Brain pericyte (primary cell): ENCODE measurements at regions not wholly inside any gene's neighbourhood (a gene's known extent, or its start where the extent isn't known, plus 50 kb on each side); places are given as distances from the start of the nearest gene placed in this dataset.

ENCODE experiments used
- DNase-seq: peaks from one replicate; pipeline ENCODE4 v3.0.0-alpha.2; 2012; ENCODE audit warnings: low read depth, low spot score

DNA sequence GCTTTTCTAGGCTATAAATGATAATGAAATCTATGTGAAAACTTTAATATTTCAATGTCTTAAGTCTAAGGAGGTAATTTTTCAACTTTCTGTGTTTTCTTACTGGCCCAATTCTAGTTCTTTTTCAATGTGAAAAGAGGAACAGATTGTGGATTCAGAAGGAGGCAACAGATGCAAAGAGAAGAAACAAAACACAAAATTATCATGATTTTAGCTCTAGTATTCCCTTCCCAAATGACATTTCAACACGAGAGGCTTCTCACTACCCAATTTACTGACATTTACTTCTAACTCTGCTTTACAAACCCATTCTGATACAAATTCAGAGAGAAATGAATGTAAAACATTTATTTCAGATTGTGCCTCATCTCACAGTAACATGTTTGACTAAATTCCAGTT is 169.4 kb downstream of the WT1 start:
- DNase-seq: no peak

DNA sequence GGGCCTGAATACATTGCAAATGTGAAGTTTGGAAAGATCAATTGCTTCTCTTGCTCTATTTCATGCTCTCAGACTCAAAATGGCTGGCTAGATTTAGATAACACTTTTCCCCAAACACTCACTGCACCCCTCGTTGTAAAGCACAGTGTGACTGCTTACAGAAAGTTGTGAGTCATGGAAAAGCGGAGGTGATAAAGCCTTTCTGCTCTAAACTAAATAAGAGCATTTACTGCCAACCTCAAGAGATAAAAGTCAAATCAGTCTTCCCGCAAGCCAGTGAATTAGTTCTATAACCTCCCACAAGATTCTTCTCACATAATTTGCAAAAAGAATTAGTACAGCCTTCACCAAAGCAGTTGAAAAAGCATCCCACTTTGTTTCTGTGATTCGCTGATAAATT is 168.7 kb downstream of the WT1 start:
- DNase-seq: no peak

DNA sequence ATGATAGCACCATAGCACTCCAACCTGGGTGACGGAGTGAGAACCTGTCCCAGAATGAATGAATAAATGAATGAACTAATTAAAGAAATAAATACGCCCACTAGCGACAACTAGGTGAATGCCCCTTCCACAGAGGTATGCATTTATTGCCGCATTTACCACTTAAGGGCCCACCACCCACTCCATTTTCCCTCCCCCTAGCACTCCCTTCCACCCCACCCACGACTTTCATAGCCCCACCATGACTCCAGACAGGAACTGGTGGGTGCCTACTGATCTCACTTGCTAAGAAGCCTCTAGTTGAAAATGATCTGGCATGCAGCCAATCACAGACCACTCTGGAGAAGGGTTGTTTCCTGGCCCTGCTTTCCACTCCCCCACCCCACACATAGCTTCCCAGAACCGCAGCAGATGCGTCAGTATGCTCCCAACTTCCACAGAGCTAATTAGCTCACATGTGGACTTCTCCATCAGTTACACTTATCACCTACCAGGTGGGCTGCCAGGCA is 167.6 kb downstream of the WT1 start:
- DNase-seq: no peak

DNA sequence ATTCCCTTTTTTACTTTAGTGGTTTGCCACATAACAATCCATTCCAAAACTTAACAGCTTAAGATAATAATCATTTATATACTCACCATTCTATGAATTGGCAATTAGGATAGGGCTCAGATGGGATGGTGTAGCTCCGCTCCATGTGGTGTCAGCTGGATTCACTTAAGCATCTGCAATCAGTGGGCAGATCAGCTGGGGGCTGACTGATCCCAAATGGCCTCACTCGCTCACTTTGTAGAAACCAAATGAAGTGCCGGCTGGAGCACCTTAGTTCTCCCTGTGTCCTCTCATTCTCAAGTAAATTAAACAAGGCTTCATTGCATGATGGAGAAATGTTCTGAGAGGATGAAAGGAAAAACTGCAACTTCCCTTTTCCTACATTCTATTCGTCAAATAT is 161.4 kb downstream of the WT1 start:
- DNase-seq: no peak

DNA sequence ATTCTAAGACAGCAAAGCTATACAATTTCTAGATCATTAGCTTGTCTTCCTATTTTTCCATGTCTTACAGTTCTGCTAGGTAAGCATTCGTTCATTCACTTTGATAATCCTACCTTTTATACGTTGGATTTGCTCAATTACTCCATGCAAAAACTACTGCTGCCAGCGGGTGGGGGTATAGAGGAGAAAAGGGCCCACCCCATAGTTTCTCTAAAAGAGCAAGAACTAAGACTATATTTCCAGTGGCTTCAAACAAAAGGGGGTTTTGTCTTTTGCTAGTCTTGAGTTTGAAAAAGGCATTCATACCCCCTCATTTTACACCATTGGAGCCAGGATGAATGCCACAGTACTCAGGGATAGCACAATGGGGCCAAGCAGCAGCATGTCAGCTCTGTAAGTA is 155.7 kb downstream of the WT1 start:
- no peak for DNase-seq

DNA sequence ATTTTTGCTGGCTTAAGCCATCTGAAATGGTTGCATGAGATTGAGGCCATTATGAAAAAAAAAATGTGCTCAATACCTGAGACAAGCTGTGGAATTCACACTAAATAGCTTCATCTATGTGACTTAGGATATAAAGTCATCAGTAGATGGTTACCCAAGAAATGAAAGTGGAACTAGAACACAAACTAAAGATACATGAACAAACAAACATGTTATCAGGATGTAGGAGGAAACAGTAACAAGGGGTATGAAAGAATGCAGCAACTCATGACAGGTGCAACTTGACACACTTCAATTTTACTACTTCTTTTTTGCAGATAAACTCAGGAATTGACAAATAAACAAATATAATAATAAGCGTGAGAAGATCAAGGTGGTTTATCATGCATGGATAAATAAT is 155.0 kb downstream of the WT1 start:
- DNase-seq: no peak

DNA sequence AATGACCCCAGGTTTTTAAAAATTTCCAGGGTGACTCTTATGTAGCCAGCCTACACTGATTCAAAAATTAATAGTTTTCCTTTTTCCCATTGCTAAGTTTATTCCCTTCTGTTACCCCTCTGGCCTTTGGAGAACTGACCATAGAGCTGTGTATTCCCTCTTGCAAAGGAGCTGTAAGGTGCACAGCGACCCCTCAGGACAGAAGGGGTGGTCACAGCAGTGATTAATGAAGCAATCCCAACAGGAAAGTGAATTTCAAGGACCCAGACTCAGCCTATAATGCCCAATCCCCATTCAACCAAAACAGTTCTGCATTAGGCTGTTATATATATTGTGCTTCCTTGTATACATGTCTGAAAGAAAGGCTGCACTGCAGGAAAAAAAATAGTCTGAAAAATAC is 147.1 kb downstream of the WT1 start:
- no peak for DNase-seq

DNA sequence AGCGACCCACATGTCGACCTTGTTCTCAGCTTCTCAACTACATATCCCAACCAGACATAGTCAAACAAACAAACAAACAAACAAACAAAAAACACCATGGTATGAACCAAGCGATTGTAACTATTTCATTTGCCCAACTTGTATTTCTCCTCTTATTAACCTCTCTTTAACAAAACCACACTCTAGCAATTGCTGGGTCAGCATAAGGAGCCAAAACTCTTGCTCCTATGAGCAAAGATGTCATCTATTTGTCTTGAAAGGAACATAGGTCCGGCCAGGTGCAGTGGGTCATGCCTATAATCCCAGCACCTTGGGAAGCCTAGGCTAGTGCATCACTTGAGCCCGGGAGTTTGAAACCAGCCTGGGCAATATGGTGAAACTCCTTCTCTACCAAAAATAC is 145.6 kb downstream of the WT1 start:
- no peak for DNase-seq

DNA sequence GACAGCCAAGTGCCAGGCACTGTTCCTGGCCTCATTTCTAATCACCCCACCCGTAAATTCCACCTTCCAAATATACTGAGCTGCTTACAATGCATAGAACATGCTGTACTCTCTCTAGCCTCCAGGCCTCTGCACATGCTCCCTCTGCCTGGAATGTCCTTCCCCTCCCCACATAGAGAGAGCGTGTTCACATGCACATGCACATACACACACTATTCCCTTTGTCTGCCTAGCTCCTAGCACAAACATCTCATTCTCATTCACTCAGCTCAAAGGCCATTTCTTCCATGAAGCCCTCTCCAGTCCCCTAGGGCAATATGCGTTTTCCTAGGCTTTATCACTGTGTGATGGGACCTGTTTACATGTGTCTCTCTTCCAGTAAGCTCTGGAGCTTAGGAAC is 144.6 kb downstream of the WT1 start:
- DNase-seq: no peak

DNA sequence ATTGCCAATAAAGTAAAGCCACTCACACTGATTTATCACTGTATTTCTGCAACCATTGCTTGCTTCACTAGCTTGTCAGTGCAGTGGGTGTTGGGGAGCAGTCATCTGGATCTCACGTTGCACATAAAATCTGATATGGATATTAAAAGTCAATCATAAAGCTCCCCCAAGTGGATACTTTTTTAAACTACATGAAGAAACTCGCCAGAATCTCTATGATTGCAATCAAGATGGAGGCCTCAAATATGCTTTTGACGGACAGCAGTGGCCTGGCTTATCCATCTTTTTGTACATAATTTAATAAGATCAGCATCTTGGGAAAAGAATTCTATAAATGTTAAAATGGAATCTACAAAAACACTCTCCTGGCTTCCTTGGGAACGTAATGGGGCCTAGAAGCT is 137.7 kb downstream of the WT1 start:
- DNase-seq: no peak

DNA sequence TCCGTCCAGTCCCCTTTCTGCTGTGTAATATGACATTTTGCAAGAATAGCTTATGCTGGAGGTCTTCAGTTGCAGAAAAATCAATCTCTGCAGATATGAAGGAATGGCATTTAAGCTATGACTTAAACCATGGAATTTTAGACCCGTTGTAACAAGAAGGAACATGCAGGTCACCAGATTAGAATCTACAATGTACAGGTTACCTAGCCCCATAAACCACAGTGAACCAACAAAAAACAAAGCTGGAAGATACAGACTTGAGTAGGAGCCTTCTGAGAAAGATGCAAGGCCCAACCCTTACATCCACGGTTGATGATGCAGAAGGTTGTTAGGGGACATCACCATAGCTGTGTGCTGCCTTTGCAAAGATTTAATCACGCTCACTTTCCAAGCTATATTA is 132.5 kb downstream of the WT1 start:
- no peak for DNase-seq

DNA sequence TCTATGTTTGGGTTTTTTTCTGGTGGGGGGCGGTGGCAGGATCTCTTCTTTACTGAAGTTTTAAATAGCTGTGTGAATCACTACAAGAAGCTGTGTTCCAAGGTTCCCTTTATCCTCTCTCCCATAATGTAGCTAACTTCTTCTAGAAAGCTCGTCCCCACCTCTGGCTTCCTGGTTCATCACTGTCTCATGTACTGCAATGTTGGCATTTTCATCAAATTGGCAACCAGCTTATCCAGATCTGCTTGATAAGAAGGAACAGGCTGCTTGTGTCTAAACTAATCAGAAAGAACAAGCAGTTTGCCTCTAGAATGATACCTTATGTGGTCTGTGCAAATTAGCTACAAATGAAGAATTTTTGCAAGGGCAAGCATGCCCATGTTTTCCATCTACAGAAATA is 130.8 kb downstream of the WT1 start:
- DNase-seq: no peak

DNA sequence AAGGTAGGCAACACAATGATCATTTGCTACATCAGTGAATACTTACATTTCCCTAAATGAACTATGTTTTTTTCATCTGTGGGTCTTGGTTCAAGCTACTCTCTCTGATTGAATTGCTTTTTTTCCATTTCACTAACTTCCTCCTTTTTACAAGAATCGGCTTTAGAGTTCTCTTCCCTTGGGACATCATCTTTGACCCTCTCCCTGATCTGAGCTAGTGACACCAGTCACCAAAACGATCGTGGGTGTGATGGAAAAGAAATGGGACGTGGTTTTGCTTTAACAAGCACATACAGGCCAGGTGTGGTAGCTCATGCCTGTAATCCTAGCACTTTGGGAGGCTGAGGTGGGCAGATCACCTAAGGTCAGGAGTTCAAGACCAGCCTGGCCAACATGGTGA is 129.9 kb downstream of the WT1 start:
- DNase-seq: no peak

DNA sequence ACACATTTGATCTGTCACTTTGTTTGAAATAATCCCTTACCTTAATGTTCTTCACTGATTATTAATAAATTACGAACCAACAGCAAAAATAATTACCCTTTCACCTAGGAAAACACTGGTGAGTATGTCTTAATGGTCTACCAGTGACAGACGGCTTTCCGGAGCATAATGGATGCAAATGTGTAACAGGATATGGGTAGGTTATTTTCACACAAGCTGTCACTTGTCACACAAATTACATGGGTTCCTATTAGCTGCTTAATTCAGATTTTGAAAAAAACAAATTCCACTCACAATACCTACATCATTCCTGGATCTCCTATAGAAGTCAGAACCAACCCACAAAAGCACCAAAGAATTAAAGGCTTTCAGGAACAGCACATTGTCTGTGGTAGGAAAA is 127.9 kb downstream of the WT1 start:
- DNase-seq: no peak

DNA sequence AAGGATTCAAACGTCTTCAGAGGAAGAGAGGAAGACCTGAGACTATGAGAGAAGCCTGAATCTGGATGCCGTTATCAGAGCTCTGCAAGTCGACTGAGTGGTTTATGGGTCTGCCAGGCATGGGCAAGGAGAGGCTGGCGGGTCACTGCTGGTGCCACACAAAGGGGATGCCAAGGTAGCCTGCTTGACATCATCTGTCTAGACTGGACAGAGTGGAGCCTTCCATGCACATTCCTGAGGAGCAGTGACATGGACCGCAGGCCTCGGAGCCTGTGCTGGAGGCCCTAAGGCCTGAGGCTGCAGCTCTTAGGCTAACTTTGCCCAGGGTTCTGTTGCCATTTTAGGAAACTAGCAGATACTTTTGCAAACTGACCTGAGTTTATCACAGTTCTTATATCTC is 127.4 kb downstream of the WT1 start:
- DNase-seq: no peak

DNA sequence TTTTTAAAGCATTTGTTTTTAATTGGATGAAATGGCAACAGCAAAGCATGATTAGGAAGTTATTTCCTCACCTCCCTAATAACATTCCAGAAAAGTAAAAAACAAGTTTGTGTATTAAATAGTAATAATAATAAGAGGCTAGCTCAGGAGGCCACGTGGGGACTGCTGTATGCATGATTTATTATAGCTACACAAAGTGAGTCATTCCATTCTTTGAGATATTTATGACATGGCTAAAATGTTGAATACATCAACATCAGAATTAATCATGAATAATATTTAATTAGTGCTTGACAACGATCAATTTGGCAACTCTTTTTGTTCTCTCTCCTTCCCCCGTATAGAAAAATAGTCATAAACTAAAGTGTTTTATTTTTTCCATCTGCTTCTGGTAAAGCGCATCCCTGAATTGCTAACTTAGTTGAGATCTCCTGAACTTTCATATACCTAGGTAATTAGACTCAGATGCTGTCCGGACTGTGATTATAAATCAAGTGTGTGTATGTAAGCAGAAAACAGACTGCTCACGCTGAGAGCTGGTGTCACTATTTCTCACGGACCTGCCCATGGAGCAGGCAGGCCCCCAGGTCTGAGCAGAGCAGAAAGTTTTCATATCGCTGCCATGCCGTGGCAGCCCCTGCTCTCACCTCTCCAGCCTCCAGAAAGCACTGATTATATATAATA is 125.7 kb downstream of the WT1 start:
- no peak for DNase-seq

DNA sequence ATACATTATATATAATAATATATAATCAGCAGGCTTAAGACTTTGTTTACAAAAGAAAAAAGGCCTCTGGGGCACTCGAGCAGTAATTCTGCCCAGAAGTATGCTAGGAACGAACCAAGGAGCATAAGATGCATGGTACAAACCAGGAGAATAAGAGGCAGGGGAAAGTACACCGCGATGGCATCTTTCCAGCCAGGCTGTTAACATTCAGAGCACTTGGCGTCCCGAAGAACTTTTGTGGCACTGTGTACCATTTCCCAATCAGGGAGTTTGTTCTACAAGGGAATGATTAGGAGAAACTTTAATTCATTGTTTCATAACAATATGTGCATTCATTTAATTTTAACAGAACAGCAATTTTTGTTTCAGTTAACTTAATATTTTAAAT is 125.1 kb downstream of the WT1 start:
- no peak for DNase-seq

DNA sequence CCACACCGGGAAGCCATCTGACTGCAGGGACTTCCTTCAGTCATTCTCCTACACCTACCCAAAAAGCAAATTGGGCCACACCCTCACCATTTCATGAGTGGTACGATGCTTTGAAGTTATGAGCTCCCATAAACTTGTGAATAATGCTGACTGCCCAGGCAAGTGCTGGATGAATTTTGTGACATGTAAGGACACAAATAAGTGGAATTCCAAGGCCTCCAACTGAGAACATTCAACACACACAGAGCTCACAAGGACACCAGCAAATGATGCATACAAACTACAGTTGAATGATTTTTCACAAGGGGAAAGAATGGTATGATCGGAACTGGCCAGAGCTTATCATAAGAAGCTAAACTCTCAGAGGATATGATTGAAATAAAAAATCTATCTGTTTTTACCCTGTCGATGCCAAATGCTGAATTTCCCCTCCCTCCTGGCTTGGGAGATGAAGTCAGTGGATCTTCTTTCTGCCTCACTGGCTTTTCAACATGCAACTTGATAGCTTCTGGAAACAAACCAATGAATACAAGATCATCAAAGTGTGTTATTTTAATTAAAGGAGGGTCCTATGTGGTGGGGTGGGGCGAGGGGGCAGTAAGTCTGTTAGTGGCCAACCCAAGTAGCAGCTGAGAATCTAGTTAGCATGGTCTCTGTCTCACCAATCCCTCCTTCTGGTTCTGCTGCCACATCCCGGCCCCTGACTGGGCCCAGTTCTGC is 123.8 kb downstream of the WT1 start:
- DNase-seq: no peak

DNA sequence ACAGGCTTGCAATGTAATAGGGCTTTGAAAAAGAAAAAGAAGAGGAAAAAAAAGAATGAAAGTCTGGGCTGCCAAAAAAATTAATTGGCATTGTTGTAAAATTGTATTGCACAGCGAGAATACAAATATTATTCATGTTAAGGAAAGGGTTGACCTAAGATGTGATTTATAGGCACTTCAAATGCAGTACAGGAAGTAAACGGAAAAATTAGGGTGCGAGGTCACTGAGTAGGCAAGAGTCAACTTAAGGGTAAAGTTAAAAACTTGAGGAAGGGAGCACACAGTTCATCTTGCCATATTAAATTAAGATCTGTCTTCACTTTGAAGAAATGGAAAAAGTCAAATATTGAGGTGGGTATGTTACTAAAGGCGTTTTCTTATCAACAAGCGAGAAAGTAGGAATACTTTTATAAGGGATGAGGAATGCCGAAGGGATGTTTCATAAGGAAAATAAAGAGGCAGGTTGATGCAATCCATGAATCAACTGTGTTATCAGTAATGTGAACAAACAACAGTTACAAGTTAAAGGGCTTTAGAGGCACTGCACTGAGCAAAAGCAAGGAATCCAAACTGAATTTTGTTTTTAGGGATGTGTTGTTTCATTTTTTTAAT is 123.0 kb downstream of the WT1 start:
- DNase-seq: no peak

DNA sequence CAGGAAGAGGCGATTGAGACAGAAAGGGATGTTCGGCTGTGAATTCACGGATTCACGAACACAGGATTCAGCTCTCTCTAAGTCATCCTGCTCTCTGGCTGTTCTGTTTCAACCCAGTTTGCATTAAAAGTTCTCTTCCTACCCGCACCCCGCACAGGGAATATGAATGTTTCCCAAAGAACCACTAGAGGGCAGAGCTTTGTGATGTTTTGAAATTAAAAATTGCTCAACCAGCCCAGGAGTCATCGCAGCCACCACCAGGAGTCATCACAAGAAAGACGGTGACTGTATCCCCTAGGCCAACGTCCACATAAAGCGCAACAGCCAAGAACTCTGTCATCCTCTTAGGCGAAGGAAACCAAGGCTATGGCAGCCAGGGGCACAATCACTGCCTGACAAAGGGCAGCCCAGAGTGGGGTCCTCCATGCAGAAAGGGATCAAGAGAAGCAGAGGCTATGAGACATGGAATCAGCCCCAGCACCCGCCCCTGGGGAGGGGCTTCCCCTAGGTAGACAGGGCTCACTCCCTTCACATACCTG is 122.4 kb downstream of the WT1 start:
- no peak for DNase-seq

DNA sequence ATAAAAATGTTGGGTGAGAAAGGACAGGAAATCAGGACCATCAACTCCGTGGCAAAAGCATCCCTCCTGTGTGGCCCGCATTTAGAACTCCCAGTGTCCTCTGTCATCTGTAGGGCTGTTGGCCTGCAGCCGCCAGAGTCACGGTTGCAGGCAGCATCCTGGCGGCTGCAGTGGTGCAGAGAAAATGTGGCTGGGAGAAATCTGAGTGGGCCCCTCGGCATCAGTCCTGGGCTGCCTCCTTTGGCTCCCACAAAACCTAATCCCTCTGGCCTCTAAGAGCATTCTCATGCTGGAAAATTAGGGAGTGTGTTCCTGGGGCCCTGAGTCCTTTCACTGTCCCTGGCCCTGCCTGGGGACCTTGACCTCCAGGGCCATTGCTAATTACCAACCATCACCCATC is 121.9 kb downstream of the WT1 start:
- no peak for DNase-seq

DNA sequence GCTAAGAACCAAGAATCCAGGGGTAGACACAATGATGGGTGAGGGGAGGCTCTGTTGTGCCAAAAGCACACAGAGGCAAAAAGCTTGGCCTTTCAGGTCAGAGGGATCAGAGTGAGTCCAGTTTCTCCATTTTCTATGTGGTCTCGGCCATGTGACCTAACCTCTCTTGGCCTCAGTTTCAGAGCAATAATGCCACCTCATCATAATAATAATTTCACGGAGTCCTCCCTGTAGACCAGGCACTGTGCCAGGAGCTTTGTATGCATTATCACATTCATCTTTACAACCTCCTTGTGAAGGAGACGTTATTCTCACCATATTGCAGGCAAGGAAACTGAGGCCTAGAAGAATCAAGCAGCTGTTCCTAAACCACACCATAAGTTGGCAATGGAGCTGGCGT is 120.2 kb downstream of the WT1 start:
- DNase-seq: no peak

DNA sequence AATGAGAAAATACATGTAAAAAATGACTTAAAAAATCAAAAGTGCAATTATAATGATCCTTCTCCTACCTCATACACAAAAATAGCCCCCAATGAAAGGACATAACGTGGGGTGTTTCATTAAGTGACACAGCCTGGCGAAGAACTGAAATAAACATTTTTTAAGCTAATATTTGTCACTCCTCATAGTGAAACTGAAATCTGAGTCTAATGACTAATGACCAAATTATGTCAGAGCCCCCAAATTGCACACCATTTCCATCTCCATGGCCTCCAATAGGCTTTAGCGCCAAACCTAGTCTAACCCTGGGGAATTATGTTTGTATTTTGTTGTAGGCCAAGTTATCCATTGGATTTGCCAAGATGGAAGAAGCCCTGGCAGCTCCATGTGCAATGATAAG is 119.1 kb downstream of the WT1 start:
- DNase-seq: no peak
